ENCODE measurements at regions not wholly inside any gene's neighbourhood (a gene's known extent, or its start where the extent isn't known, plus 50 kb on each side); places are given as distances from the start of the nearest gene placed in this dataset.

- TF ChIP-seq CTCF (IDR thresholded peaks at IDR 0.05): no peak
- TF ChIP-seq POLR2A (IDR thresholded peaks at IDR 0.05): no peak
These were observed 452.7 kb downstream of the STK39 start for GRCh38 chr2:167794554-167795255.
